HepG2 (cell line): ENCODE measurements at regions not wholly inside any gene's neighbourhood (a gene's known extent, or its start where the extent isn't known, plus 50 kb on each side); places are given as distances from the start of the nearest gene placed in this dataset.

Experiments used
- ARNT2 ChIP-seq: sonication (generic); formaldehyde crosslinking; IDR thresholded peaks from 2 replicates; pipeline ENCODE4 v1.8.0; 2022; ENCODE audit warnings: mild to moderate bottlenecking, low read depth, missing genetic modification reagents, moderate library complexity
- ERF ChIP-seq: IDR thresholded peaks from 2 replicates; pipeline ENCODE4 v1.6.1; 2018; ENCODE audit warnings: missing biosample characterization, missing genetic modification reagents
- MTF1 ChIP-seq: sonication (generic); formaldehyde crosslinking; IDR thresholded peaks from 2 replicates; pipeline ENCODE4 v1.5.0; 2020; ENCODE audit warnings: missing genetic modification reagents
- NFIC ChIP-seq: IDR thresholded peaks from 2 replicates; pipeline ENCODE4 v1.6.1; 2012; ENCODE audit warnings: mild to moderate bottlenecking, low read length, inconsistent platforms
- PTBP1 ChIP-seq: fragments of 200-400 bp; formaldehyde crosslinking; IDR thresholded peaks from 2 replicates; pipeline ENCODE4 v1.6.1; 2018; ENCODE audit warnings: low read length, low read depth; ENCODE audit not compliant: poor library complexity, severe bottlenecking
- RAD21 ChIP-seq: fragments of 450-650 bp; formaldehyde crosslinking; IDR thresholded peaks from 2 replicates; pipeline ENCODE4 v1.5.0; 2020; ENCODE audit warnings: mild to moderate bottlenecking
- SMAD3 ChIP-seq: sonication (generic); formaldehyde crosslinking; IDR thresholded peaks from 2 replicates; pipeline ENCODE4 v1.4.0; 2020; ENCODE audit warnings: missing genetic modification reagents
- TAF1 ChIP-seq: sonication (generic); formaldehyde crosslinking; IDR thresholded peaks from 2 replicates; pipeline ENCODE4 v1.4.0; 2020; ENCODE audit warnings: missing genetic modification reagents
- ZNF180 ChIP-seq: sonication (generic); formaldehyde crosslinking; IDR thresholded peaks from 2 replicates; pipeline ENCODE4 v1.4.0; 2020; ENCODE audit warnings: low read depth, missing genetic modification reagents, borderline replicate concordance
- ZNF207 ChIP-seq: fragments of 450-650 bp; IDR thresholded peaks from 2 replicates; pipeline ENCODE4 v1.6.1; 2016; ENCODE audit warnings: antibody characterized with exemption, borderline replicate concordance
- TF ChIP-seq, protein P1 (sequence below): sonication (generic); formaldehyde crosslinking; IDR thresholded peaks from 2 replicates; pipeline ENCODE4 v1.8.0; 2022; ENCODE audit warnings: mild to moderate bottlenecking, missing genetic modification reagents, moderate library complexity
- TF ChIP-seq, protein P2 (sequence below): sonication (generic); formaldehyde crosslinking; IDR thresholded peaks from 2 replicates; pipeline ENCODE4 v1.8.1; 2022; ENCODE audit warnings: low read depth, mild to moderate bottlenecking, missing genetic modification reagents
- TF ChIP-seq, protein P3 (sequence below): sonication (generic); formaldehyde crosslinking; IDR thresholded peaks from 2 replicates; pipeline ENCODE4 v1.5.0; 2020; ENCODE audit warnings: mild to moderate bottlenecking, missing genetic modification reagents, moderate library complexity

DNA sequence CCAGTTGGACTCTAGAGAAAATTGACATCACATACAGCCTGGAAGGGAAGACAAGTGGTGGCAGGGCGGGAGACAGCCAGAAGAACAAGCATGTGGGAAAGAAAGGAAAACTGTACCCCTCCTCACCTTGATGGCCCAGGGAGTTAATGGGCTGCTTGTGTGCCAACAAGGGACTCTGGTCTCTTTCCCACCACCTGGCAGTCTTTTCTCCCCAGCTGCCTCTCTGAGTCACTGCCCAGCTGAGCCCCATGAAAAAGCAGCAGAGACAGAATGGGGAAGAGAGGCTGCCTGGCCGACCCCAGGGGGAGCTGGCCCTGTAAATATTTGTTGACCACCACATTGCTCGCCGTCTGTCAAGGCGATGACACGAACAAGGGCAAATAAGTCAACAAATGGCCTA, 359.4 kb downstream of the ENC1 start:
- no peak for TF ChIP-seq MTF1
- no peak for TF ChIP-seq NFIC
- TF ChIP-seq, protein P1, sequence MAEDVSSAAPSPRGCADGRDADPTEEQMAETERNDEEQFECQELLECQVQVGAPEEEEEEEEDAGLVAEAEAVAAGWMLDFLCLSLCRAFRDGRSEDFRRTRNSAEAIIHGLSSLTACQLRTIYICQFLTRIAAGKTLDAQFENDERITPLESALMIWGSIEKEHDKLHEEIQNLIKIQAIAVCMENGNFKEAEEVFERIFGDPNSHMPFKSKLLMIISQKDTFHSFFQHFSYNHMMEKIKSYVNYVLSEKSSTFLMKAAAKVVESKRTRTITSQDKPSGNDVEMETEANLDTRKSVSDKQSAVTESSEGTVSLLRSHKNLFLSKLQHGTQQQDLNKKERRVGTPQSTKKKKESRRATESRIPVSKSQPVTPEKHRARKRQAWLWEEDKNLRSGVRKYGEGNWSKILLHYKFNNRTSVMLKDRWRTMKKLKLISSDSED = no peak
- TF ChIP-seq, protein P2, sequence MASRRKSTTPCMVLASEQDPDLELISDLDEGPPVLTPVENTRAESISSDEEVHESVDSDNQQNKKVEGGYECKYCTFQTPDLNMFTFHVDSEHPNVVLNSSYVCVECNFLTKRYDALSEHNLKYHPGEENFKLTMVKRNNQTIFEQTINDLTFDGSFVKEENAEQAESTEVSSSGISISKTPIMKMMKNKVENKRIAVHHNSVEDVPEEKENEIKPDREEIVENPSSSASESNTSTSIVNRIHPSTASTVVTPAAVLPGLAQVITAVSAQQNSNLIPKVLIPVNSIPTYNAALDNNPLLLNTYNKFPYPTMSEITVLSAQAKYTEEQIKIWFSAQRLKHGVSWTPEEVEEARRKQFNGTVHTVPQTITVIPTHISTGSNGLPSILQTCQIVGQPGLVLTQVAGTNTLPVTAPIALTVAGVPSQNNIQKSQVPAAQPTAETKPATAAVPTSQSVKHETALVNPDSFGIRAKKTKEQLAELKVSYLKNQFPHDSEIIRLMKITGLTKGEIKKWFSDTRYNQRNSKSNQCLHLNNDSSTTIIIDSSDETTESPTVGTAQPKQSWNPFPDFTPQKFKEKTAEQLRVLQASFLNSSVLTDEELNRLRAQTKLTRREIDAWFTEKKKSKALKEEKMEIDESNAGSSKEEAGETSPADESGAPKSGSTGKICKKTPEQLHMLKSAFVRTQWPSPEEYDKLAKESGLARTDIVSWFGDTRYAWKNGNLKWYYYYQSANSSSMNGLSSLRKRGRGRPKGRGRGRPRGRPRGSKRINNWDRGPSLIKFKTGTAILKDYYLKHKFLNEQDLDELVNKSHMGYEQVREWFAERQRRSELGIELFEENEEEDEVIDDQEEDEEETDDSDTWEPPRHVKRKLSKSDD (CRISPR knock-in tag) = no peak
- no peak for TF ChIP-seq SMAD3 (CRISPR knock-in tag)
- TF ChIP-seq, protein P3, sequence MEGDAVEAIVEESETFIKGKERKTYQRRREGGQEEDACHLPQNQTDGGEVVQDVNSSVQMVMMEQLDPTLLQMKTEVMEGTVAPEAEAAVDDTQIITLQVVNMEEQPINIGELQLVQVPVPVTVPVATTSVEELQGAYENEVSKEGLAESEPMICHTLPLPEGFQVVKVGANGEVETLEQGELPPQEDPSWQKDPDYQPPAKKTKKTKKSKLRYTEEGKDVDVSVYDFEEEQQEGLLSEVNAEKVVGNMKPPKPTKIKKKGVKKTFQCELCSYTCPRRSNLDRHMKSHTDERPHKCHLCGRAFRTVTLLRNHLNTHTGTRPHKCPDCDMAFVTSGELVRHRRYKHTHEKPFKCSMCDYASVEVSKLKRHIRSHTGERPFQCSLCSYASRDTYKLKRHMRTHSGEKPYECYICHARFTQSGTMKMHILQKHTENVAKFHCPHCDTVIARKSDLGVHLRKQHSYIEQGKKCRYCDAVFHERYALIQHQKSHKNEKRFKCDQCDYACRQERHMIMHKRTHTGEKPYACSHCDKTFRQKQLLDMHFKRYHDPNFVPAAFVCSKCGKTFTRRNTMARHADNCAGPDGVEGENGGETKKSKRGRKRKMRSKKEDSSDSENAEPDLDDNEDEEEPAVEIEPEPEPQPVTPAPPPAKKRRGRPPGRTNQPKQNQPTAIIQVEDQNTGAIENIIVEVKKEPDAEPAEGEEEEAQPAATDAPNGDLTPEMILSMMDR (CRISPR knock-in tag) = no peak
- no peak for TF ChIP-seq ERF
- no peak for TF ChIP-seq ARNT2
- no peak for TF ChIP-seq TAF1 (CRISPR knock-in tag)
- no peak for TF ChIP-seq ZNF207
- TF ChIP-seq RAD21 = no peak
- TF ChIP-seq ZNF180 = no peak
- no peak for TF ChIP-seq PTBP1
